ENCODE measurements at regions not wholly inside any gene's neighbourhood (a gene's known extent, or its start where the extent isn't known, plus 50 kb on each side); places are given as distances from the start of the nearest gene placed in this dataset.
"Not testable (repeated sequence)": the region's sequence is repeated elsewhere in the genome, so short reads cannot be mapped to it uniquely, and the experiment has no call there.

- DNase-seq, result no peak
These were observed 253.0 kb upstream of the ARRDC3 start for GRCh38 chr5:91635950-91636734.

GRCh38 chr5:91632871-91633270 is 249.8 kb upstream of the ARRDC3 start:
- DNase-seq, result no peak

GRCh38 chr5:91611746-91612145 is 228.6 kb upstream of the ARRDC3 start:
- no peak for DNase-seq

GRCh38 chr5:91607675-91608074 is 224.6 kb upstream of the ARRDC3 start:
- DNase-seq, result no peak

- DNase-seq, result no peak
These were observed 216.7 kb upstream of the ARRDC3 start for GRCh38 chr5:91599863-91600262.

GRCh38 chr5:91598216-91598615 is 215.1 kb upstream of the ARRDC3 start:
- DNase-seq, result no peak

GRCh38 chr5:91595424-91595823 is 212.3 kb upstream of the ARRDC3 start:
- DNase-seq, result no peak

GRCh38 chr5:91591076-91591475 is 208.0 kb upstream of the ARRDC3 start:
- DNase-seq, result no peak

GRCh38 chr5:91586232-91586631 is 203.1 kb upstream of the ARRDC3 start:
- no peak for DNase-seq

GRCh38 chr5:91584352-91584751 is 201.2 kb upstream of the ARRDC3 start:
- DNase-seq, result no peak

GRCh38 chr5:91566012-91566411 is 182.9 kb upstream of the ARRDC3 start:
- DNase-seq, result not testable (repeated sequence)

GRCh38 chr5:91562922-91563321 is 179.8 kb upstream of the ARRDC3 start:
- DNase-seq, result no peak

GRCh38 chr5:91541696-91542095 is 158.6 kb upstream of the ARRDC3 start:
- no peak for DNase-seq

- no peak for DNase-seq
These were observed 155.1 kb upstream of the ARRDC3 start for GRCh38 chr5:91538179-91538578.

GRCh38 chr5:91535499-91535898 is 152.4 kb upstream of the ARRDC3 start:
- no peak for DNase-seq

GRCh38 chr5:91534332-91534731 is 151.2 kb upstream of the ARRDC3 start:
- no peak for DNase-seq

- DNase-seq, result no peak
These were observed 149.7 kb upstream of the ARRDC3 start for GRCh38 chr5:91532779-91533178.

- no peak for DNase-seq
These were observed 149.2 kb upstream of the ARRDC3 start for GRCh38 chr5:91532281-91532680.

GRCh38 chr5:91528831-91529230 is 145.7 kb upstream of the ARRDC3 start:
- DNase-seq, result no peak

GRCh38 chr5:91521785-91522184 is 138.7 kb upstream of the ARRDC3 start:
- DNase-seq, result no peak

- DNase-seq, result no peak
These were observed 138.2 kb upstream of the ARRDC3 start for GRCh38 chr5:91521334-91521733.

- no peak for DNase-seq
These were observed 131.3 kb upstream of the ARRDC3 start for GRCh38 chr5:91514400-91514799.

- DNase-seq, result no peak
These were observed 120.2 kb upstream of the ARRDC3 start for GRCh38 chr5:91503321-91503720.

- DNase-seq, result no peak
These were observed 117.6 kb upstream of the ARRDC3 start for GRCh38 chr5:91500758-91501157.

GRCh38 chr5:91499943-91500531 is 116.9 kb upstream of the ARRDC3 start:
- DNase-seq, result no peak
